GM23338 (cell line): ENCODE measurements at regions not wholly inside any gene's neighbourhood (a gene's known extent, or its start where the extent isn't known, plus 50 kb on each side); places are given as distances from the start of the nearest gene placed in this dataset.

Source experiments
- ATAC-seq: fragments of 200-7000 bp; cut with Tn5 transposase; 3 replicates; pipeline ENCODE4 v1.9.1; 2020
- DNase-seq: peaks from one replicate; pipeline ENCODE4 v3.0.0-alpha.2; 2015; ENCODE audit warnings: low spot score
- H2AFZ ChIP-seq: fragments of 200-600 bp; sonication (generic); 2 replicates; pipeline ENCODE4 v1.8.0; 2016; ENCODE audit warnings: antibody characterized with exemption, mild to moderate bottlenecking, moderate library complexity
- H3F3A ChIP-seq: fragments of 200-600 bp; sonication (generic); replicated peaks from 2 replicates; pipeline ENCODE4 v1.8.0; 2017; ENCODE audit warnings: antibody characterized with exemption, mixed run types, low read depth
- H3K27ac ChIP-seq: fragments of 200-600 bp; sonication (generic); 2 replicates; pipeline ENCODE4 v1.6.1; 2016; ENCODE audit warnings: low read depth
- H3K27me3 ChIP-seq: fragments of 200-600 bp; sonication (generic); 2 replicates; pipeline ENCODE4 v1.8.0; 2016; ENCODE audit warnings: mild to moderate bottlenecking, mixed run types, moderate library complexity; ENCODE audit not compliant: insufficient read depth
- H3K36me3 ChIP-seq: fragments of 200-600 bp; sonication (generic); 2 replicates; pipeline ENCODE4 v1.8.0; 2016; ENCODE audit warnings: mild to moderate bottlenecking; ENCODE audit not compliant: insufficient read depth
- H3K4me1 ChIP-seq: fragments of 200-600 bp; sonication (generic); 2 replicates; pipeline ENCODE4 v1.8.0; 2016; ENCODE audit warnings: mild to moderate bottlenecking, moderate library complexity; ENCODE audit not compliant: insufficient read depth
- H3K4me2 ChIP-seq: fragments of 200-600 bp; sonication (generic); 2 replicates; pipeline ENCODE4 v1.7.1; 2017; ENCODE audit warnings: mixed run types
- H3K4me3 ChIP-seq: fragments of 200-600 bp; sonication (generic); 2 replicates; pipeline ENCODE4 v1.6.1; 2016; ENCODE audit warnings: mixed run types
- H3K79me2 ChIP-seq: fragments of 200-600 bp; sonication (generic); replicated peaks from 2 replicates; pipeline ENCODE4 v1.8.0; 2017; ENCODE audit warnings: mild to moderate bottlenecking; ENCODE audit not compliant: insufficient read depth
- H3K9me2 ChIP-seq: fragments of 200-600 bp; sonication (generic); 2 replicates; pipeline ENCODE4 v1.8.0; 2017; ENCODE audit not compliant: insufficient read depth
- H4K20me1 ChIP-seq: fragments of 200-600 bp; sonication (generic); replicated peaks from 2 replicates; pipeline ENCODE4 v1.8.0; 2017; ENCODE audit warnings: mild to moderate bottlenecking; ENCODE audit not compliant: insufficient read depth
- H3K27ac Mint-ChIP-seq: 2 replicates; pipeline ENCODE4 v1.8.0; 2020; ENCODE audit warnings: inconsistent platforms, mild to moderate bottlenecking, moderate library complexity, mixed read lengths
- H3K27me3 Mint-ChIP-seq: 3 replicates; pipeline ENCODE4 v1.8.0; 2022; ENCODE audit warnings: low read depth, mild to moderate bottlenecking, moderate library complexity, mixed read lengths, inconsistent platforms; ENCODE audit not compliant: insufficient read depth, poor library complexity
- H3K36me3 Mint-ChIP-seq: 3 replicates; pipeline ENCODE4 v1.8.0; 2021; ENCODE audit warnings: low read depth, mild to moderate bottlenecking, inconsistent platforms, moderate library complexity, mixed read lengths
- H3K4me1 Mint-ChIP-seq: 3 replicates; pipeline ENCODE4 v1.8.0; 2020; ENCODE audit warnings: mild to moderate bottlenecking, inconsistent platforms, mixed read lengths
- H3K4me3 Mint-ChIP-seq: 3 replicates; pipeline ENCODE4 v1.8.0; 2021; ENCODE audit warnings: moderate library complexity, mild to moderate bottlenecking, inconsistent platforms, mixed read lengths
- H3K9me3 Mint-ChIP-seq: 3 replicates; pipeline ENCODE4 v1.8.0; 2020; ENCODE audit warnings: moderate library complexity, mild to moderate bottlenecking, inconsistent platforms, mixed read lengths
- CREB1 ChIP-seq: fragments of 250-450 bp; sonication (Bioruptor Pico); IDR thresholded peaks from 2 replicates; pipeline ENCODE4 v1.5.0; 2020; ENCODE audit warnings: low read depth, mild to moderate bottlenecking, moderate library complexity
- CTCF ChIP-seq, 2 experiments: fragments of 200-600 bp in 1 of 2; sonication (generic) in 1 of 2; conservative IDR thresholded peaks; 2 replicates each; pipeline versions ENCODE4 v1.5.1 to v1.6.1; 2016 to 2017; ENCODE audit warnings: antibody characterized with exemption in 2 of 2, low read depth in 2 of 2, mild to moderate bottlenecking in 2 of 2, moderate library complexity in 1 of 2
- EZH2 ChIP-seq: fragments of 200-600 bp; sonication (generic); IDR thresholded peaks from one replicate; pipeline ENCODE4 v1.8.0; 2017; ENCODE audit warnings: antibody characterized with exemption, mild to moderate bottlenecking, low read depth; ENCODE audit not compliant: unreplicated experiment
- EZH2phosphoT487 ChIP-seq: fragments of 200-600 bp; sonication (generic); IDR thresholded peaks from one replicate; pipeline ENCODE4 v1.8.1; 2018; ENCODE audit warnings: antibody characterized with exemption; ENCODE audit not compliant: unreplicated experiment
- JUNB ChIP-seq: IDR thresholded peaks from one replicate; pipeline ENCODE4 v1.6.1; 2016; ENCODE audit warnings: antibody characterized with exemption; ENCODE audit not compliant: unreplicated experiment
- NANOG ChIP-seq: IDR thresholded peaks from 2 replicates; pipeline ENCODE4 v1.6.1; 2016; ENCODE audit warnings: antibody characterized with exemption, borderline replicate concordance
- POLR2AphosphoS5 ChIP-seq: IDR thresholded peaks from 2 replicates; pipeline ENCODE4 v1.6.1; 2016; ENCODE audit warnings: antibody characterized with exemption, low read depth
- STAT1 ChIP-seq: IDR thresholded peaks from one replicate; pipeline ENCODE4 v1.6.1; 2016; ENCODE audit warnings: antibody characterized with exemption; ENCODE audit not compliant: unreplicated experiment
- ZNF114 ChIP-seq: fragments of 250-450 bp; sonication (Bioruptor Pico); IDR thresholded peaks from 2 replicates; pipeline ENCODE4 v1.5.0; 2020; ENCODE audit warnings: mild to moderate bottlenecking, moderate library complexity
- ZNF331 ChIP-seq: fragments of 250-450 bp; sonication (Bioruptor Pico); IDR thresholded peaks from 2 replicates; pipeline ENCODE4 v1.5.0; 2020; ENCODE audit warnings: low read depth, mild to moderate bottlenecking, moderate library complexity
- ZNF462 ChIP-seq: fragments of 250-450 bp; sonication (Bioruptor Pico); IDR thresholded peaks from 2 replicates; pipeline ENCODE4 v1.5.0; 2020; ENCODE audit warnings: mild to moderate bottlenecking, moderate library complexity
- TF ChIP-seq, protein P1 (sequence below): IDR thresholded peaks from one replicate; pipeline ENCODE4 v1.6.1; 2018; ENCODE audit warnings: antibody characterized with exemption; ENCODE audit not compliant: unreplicated experiment
- TF ChIP-seq, protein P2 (sequence below): IDR thresholded peaks from 2 replicates; pipeline ENCODE4 v1.6.1; 2016; ENCODE audit warnings: antibody characterized with exemption

DNA sequence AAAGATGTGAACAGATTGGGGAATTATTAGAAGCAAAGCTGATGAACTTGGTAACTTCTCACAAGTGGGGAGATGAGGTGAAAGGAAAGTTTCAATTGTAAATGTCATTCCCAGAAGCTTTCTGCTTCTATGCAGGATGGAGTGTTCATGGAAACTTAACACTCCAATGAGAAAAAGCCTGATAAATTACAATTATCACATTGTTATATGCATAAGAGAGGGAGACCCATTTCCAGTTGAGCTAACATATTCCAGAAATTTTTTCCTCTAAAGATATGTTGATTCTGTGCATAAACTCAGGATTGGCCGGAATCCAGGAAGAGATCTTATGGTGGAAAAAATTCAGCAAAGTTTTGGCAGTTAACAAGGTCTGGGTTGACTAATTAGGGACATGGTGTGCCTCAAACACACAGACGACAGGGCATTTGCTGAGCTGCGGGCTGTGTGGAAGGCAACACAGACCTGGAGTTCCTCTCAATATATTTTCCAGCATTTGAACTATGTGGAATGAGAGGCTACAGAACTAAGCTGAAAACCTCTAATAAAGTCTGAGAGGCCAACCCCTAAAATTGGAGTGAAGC is 64.9 kb upstream of the FGF14 start:
- Mint-ChIP-seq H3K4me1 (0 out of 3 replicates have a peak, but pooled peaks cover 3% of the 10 kb centered on the region), H3K36me3 (no peaks in the 10 kb centered on the region), H3K9me3 (no peaks in the 10 kb centered on the region; the same call in 2 of the 3 replicates), H3K27ac (no peak overlapping the region), H3K4me3 (no peak overlapping the region), H3K27me3 (no peaks in the 10 kb centered on the region)
- no peak for DNase-seq
- H3K9me2 ChIP-seq, result no peaks in the 10 kb centered on the region
- no peaks in the 10 kb centered on the region for H3K36me3 ChIP-seq
- no peaks in the 10 kb centered on the region for H3K79me2 ChIP-seq
- no peaks in the 10 kb centered on the region for H4K20me1 ChIP-seq
- TF ChIP-seq, protein P1, sequence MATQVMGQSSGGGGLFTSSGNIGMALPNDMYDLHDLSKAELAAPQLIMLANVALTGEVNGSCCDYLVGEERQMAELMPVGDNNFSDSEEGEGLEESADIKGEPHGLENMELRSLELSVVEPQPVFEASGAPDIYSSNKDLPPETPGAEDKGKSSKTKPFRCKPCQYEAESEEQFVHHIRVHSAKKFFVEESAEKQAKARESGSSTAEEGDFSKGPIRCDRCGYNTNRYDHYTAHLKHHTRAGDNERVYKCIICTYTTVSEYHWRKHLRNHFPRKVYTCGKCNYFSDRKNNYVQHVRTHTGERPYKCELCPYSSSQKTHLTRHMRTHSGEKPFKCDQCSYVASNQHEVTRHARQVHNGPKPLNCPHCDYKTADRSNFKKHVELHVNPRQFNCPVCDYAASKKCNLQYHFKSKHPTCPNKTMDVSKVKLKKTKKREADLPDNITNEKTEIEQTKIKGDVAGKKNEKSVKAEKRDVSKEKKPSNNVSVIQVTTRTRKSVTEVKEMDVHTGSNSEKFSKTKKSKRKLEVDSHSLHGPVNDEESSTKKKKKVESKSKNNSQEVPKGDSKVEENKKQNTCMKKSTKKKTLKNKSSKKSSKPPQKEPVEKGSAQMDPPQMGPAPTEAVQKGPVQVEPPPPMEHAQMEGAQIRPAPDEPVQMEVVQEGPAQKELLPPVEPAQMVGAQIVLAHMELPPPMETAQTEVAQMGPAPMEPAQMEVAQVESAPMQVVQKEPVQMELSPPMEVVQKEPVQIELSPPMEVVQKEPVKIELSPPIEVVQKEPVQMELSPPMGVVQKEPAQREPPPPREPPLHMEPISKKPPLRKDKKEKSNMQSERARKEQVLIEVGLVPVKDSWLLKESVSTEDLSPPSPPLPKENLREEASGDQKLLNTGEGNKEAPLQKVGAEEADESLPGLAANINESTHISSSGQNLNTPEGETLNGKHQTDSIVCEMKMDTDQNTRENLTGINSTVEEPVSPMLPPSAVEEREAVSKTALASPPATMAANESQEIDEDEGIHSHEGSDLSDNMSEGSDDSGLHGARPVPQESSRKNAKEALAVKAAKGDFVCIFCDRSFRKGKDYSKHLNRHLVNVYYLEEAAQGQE, result no peak
- TF ChIP-seq ZNF114 (CRISPR knock-in tag) (no peak), JUNB (no peak), STAT1 (no peak), EZH2phosphoT487 (no peak), CREB1 (CRISPR knock-in tag) (no peak), NANOG (no peak), EZH2 (no peak), CTCF (conservative IDR thresholded peaks at IDR 0.05; ENCODE audit: low read depth in 2 of 2) (no peak), POLR2AphosphoS5 (no peak), ZNF462 (no peak), ZNF331 (no peak)
- TF ChIP-seq, protein P2, sequence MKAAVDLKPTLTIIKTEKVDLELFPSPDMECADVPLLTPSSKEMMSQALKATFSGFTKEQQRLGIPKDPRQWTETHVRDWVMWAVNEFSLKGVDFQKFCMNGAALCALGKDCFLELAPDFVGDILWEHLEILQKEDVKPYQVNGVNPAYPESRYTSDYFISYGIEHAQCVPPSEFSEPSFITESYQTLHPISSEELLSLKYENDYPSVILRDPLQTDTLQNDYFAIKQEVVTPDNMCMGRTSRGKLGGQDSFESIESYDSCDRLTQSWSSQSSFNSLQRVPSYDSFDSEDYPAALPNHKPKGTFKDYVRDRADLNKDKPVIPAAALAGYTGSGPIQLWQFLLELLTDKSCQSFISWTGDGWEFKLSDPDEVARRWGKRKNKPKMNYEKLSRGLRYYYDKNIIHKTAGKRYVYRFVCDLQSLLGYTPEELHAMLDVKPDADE, result no peak
- no peak overlapping the region for H3K4me3 ChIP-seq
- no peak for ATAC-seq
- H3K4me2 ChIP-seq, result no peak overlapping the region
- peaks cover 9% of the 10 kb centered on the region for H3K4me1 ChIP-seq
- no peak overlapping the region for H2AFZ ChIP-seq
- H3K27ac ChIP-seq, result no peak overlapping the region
- H3K27me3 ChIP-seq, result no peaks in the 10 kb centered on the region
- no peaks in the 10 kb centered on the region for H3F3A ChIP-seq
